PC-9 (cell line): ENCODE measurements at regions not wholly inside any gene's neighbourhood (a gene's known extent, or its start where the extent isn't known, plus 50 kb on each side); places are given as distances from the start of the nearest gene placed in this dataset.

ENCODE experiments used
- BruUV-seq: library from RNA; stranded (reverse); fragments of 400-500 nt; replicated peaks from 2 replicates; lab custom pipeline; 2021; lab: Mats Ljungman, UMichigan
- CTCF ChIA-PET: fragments of 300-600 bp; sonication (Branson Sonifier 250); formaldehyde crosslinking; loops from one replicate; lab custom pipeline; 2022; ENCODE audit warnings: antibody characterized with exemption; lab: Charles Lee
- POLR2A ChIA-PET: fragments of 300-600 bp; sonication (Branson Sonifier 250); formaldehyde crosslinking; loops from one replicate; lab custom pipeline; 2022; ENCODE audit warnings: antibody characterized with exemption; ENCODE audit not compliant: unreplicated experiment; lab: Charles Lee
- DNase-seq, 2 experiments: peaks; one replicate each; pipeline versions ENCODE4 v3.0.0 to v3.0.0-alpha.2; 2015 to 2022; ENCODE audit warnings: mixed read lengths in 1 of 2
- H2AFZ ChIP-seq: fragments of 200-600 bp; sonication (generic); 2 replicates; pipeline ENCODE4 v1.8.1; 2017; ENCODE audit warnings: antibody characterized with exemption
- H3F3A ChIP-seq: fragments of 200-600 bp; sonication (generic); 2 replicates; pipeline ENCODE4 v1.8.1; 2017; ENCODE audit warnings: antibody characterized with exemption, mild to moderate bottlenecking, low read depth; ENCODE audit not compliant: insufficient read depth
- H3K27ac ChIP-seq: fragments of 200-600 bp; sonication (generic); 2 replicates; pipeline ENCODE4 v1.6.1; 2016; ENCODE audit warnings: mixed run types
- H3K27me3 ChIP-seq: fragments of 200-600 bp; sonication (generic); 2 replicates; pipeline ENCODE4 v1.6.1; 2016; ENCODE audit warnings: low read depth, mixed run types; ENCODE audit not compliant: insufficient read depth
- H3K36me3 ChIP-seq: fragments of 200-600 bp; sonication (generic); 2 replicates; pipeline ENCODE4 v1.6.1; 2016; ENCODE audit warnings: low read depth, mixed run types
- H3K4me1 ChIP-seq: fragments of 200-600 bp; sonication (generic); replicated peaks from 2 replicates; pipeline ENCODE4 v1.6.1; 2016; ENCODE audit warnings: mixed run types; ENCODE audit not compliant: insufficient read depth
- H3K4me2 ChIP-seq: fragments of 200-600 bp; sonication (generic); 2 replicates; pipeline ENCODE4 v1.6.1; 2017; ENCODE audit warnings: mixed run types
- H3K4me3 ChIP-seq: fragments of 200-600 bp; sonication (generic); 2 replicates; pipeline ENCODE4 v1.6.1; 2016; ENCODE audit warnings: mixed run types
- H3K79me2 ChIP-seq: fragments of 200-600 bp; sonication (generic); 2 replicates; pipeline ENCODE4 v1.6.1; 2017; ENCODE audit warnings: low read depth, mixed run types
- H3K9me2 ChIP-seq: fragments of 200-600 bp; sonication (generic); 2 replicates; pipeline ENCODE4 v1.8.1; 2017; ENCODE audit warnings: mild to moderate bottlenecking; ENCODE audit not compliant: insufficient read depth
- H3K9me3 ChIP-seq: fragments of 200-600 bp; sonication (generic); 2 replicates; pipeline ENCODE4 v1.8.1; 2016; ENCODE audit warnings: low read depth; ENCODE audit not compliant: insufficient read depth
- H4K20me1 ChIP-seq: fragments of 200-600 bp; sonication (generic); 2 replicates; pipeline ENCODE4 v1.8.1; 2017; ENCODE audit not compliant: insufficient read depth
- EZH2 ChIP-seq: fragments of 200-600 bp; sonication (generic); IDR thresholded peaks from 2 replicates; pipeline ENCODE4 v1.8.0; 2017; ENCODE audit warnings: antibody characterized with exemption, low read depth
- intact Hi-C: fragments of 100-400 bp; cut with micrococcal nuclease; formaldehyde crosslinking; loops from one replicate; pipeline ENCODE4 v1.10.0; 2022; ENCODE audit not compliant: unreplicated experiment
- TF ChIP-seq, protein P1 (sequence below): fragments of 200-600 bp; sonication (generic); conservative IDR thresholded peaks from 2 replicates; pipeline ENCODE4 v1.6.1; 2017; ENCODE audit warnings: mixed run types, antibody characterized with exemption, mild to moderate bottlenecking, moderate library complexity

DNA sequence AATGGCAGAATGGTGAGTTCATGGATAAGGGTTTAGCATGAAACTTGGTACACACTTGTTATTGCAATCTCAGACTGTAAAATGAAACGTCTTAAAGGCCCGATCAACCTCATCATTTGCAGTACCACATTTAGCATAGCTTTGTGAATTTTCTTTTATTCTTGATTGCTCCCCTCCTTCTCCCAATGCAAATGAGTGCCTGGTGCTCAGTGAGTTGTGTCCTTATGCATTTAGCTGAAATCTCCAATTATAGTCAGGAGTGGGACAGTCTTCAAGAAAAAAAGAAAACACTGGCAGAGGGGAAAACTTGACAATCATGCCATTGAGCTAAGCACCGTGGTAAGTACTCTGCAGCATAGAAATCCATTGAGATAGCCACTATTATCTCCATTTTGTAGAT is 161.0 kb upstream of the HMCN1 start:
- Histone ChIP-seq H3K79me2 (no peaks in the 10 kb centered on the region), H3K36me3 (no peaks in the 10 kb centered on the region), H3K9me2 (no peaks in the 10 kb centered on the region), H3K4me3 (no peak overlapping the region), H3K27me3 (no peaks in the 10 kb centered on the region), H3F3A (no peaks in the 10 kb centered on the region), H3K27ac (no peak overlapping the region), H3K9me3 (no peaks in the 10 kb centered on the region), H3K4me2 (no peak overlapping the region), H3K4me1 (no peaks in the 10 kb centered on the region), H4K20me1 (no peaks in the 10 kb centered on the region), H2AFZ (no peak overlapping the region)
- ChIA-PET POLR2A (interaction anchor here (0.7 kb wide), 1 partner anchor 579 kb away, joined by 9 read pairs; no protein-coding TSS in a partner anchor), CTCF (no interaction called here)
- intact Hi-C loops, result no loop called here
- TF ChIP-seq EZH2, result no peak
- BruUV-seq, result no TSS peak
- DNase-seq, result no peak

DNA sequence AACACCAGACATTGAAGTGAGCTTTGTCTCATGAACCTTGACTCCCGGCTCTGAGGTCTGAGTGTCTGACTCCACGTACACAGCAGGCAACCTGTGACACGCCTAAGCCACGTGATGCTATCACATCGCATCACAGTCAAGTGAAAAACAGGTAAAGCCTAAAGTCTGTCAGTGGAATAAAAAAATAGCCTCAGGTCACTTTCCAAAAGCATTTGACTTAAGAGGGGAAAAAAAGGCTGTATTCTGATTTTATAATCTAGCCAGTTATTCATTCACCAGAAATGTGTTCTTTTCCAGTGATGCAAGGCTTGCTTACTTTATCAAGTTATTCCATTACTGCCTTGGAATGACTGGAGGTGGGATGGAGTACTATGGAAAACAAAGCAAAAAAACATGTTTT is 163.2 kb upstream of the HMCN1 start:
- POLR2A ChIA-PET, result no interaction called here
- CTCF ChIA-PET, result no interaction called here
- no peaks in the 10 kb centered on the region for H3K4me1 ChIP-seq

GRCh38 chr1:185568155-185569123 is 165.8 kb upstream of the HMCN1 start:
- Histone ChIP-seq H3K27me3 (no peaks in the 10 kb centered on the region), H2AFZ (no peak overlapping the region), H3K9me2 (no peaks in the 10 kb centered on the region), H3K27ac (no peak overlapping the region), H3K36me3 (no peaks in the 10 kb centered on the region), H4K20me1 (no peaks in the 10 kb centered on the region), H3K9me3 (no peaks in the 10 kb centered on the region), H3F3A (no peaks in the 10 kb centered on the region), H3K79me2 (no peaks in the 10 kb centered on the region), H3K4me1 (no peaks in the 10 kb centered on the region), H3K4me3 (no peak overlapping the region), H3K4me2 (no peak overlapping the region)
- no peak for TF ChIP-seq EZH2
- TF ChIP-seq, protein P1, sequence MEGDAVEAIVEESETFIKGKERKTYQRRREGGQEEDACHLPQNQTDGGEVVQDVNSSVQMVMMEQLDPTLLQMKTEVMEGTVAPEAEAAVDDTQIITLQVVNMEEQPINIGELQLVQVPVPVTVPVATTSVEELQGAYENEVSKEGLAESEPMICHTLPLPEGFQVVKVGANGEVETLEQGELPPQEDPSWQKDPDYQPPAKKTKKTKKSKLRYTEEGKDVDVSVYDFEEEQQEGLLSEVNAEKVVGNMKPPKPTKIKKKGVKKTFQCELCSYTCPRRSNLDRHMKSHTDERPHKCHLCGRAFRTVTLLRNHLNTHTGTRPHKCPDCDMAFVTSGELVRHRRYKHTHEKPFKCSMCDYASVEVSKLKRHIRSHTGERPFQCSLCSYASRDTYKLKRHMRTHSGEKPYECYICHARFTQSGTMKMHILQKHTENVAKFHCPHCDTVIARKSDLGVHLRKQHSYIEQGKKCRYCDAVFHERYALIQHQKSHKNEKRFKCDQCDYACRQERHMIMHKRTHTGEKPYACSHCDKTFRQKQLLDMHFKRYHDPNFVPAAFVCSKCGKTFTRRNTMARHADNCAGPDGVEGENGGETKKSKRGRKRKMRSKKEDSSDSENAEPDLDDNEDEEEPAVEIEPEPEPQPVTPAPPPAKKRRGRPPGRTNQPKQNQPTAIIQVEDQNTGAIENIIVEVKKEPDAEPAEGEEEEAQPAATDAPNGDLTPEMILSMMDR, result no peak
- DNase-seq, result no peak
- intact Hi-C loops, result no loop called here
- CTCF ChIA-PET, result no interaction called here
- no TSS peak for BruUV-seq
- POLR2A ChIA-PET, result no interaction called here

More for the DNA sequence above, 163.2 kb upstream of the HMCN1 start:
- Histone ChIP-seq H3K27ac (no peak overlapping the region), H3K9me3 (no peaks in the 10 kb centered on the region), H3F3A (no peaks in the 10 kb centered on the region), H2AFZ (no peak overlapping the region), H3K79me2 (no peaks in the 10 kb centered on the region), H4K20me1 (no peaks in the 10 kb centered on the region), H3K9me2 (no peaks in the 10 kb centered on the region), H3K4me2 (no peak overlapping the region), H3K27me3 (no peaks in the 10 kb centered on the region), H3K36me3 (no peaks in the 10 kb centered on the region), H3K4me3 (no peak overlapping the region)
- TF ChIP-seq EZH2, result no peak
- TF ChIP-seq, protein P1, result no peak
- intact Hi-C loops, result no loop called here
- BruUV-seq, result no TSS peak
- DNase-seq, result no peak
